ENCODE measurements at regions not wholly inside any gene's neighbourhood (a gene's known extent, or its start where the extent isn't known, plus 50 kb on each side); places are given as distances from the start of the nearest gene placed in this dataset.

DNA sequence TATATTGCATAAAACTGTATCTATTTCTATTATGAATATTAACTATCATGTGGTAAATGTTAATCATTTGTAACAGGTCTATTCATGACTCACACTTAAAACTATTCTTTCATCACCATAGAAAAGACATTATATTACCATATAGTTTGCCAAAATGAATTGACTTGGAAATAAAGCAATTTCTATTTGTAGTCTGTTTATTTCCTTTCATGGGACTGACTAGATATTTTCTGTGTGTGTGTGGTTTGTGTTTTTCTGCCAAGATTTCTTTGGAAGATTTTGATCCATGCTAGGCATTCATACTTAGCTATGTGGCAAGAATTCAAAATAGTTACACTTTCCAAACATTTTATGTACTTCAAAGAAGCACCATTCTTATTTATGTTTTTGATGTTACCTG, 522.5 kb upstream of the AGTR1 start:
- Mint-ChIP-seq H3K9me3 (ENCODE audit: unreplicated experiment) (no peaks in the 10 kb centered on the region), H3K36me3 (ENCODE audit: insufficient read depth, unreplicated experiment) (no peaks in the 10 kb centered on the region), H3K27ac (ENCODE audit: low read depth, unreplicated experiment) (no peak overlapping the region), H3K4me3 (ENCODE audit: unreplicated experiment) (no peak overlapping the region), H3K4me1 (ENCODE audit: insufficient read depth, unreplicated experiment) (no peaks in the 10 kb centered on the region), H3K27me3 (ENCODE audit: insufficient read depth, unreplicated experiment) (peaks cover 32% of the 10 kb centered on the region)
- intact Hi-C loops (cut with micrococcal nuclease) = no loop called here
- no peak for DNase-seq (ENCODE audit: unreplicated experiment)
- no TSS peak for BruUV-seq (replicated peaks)
- POLR2A ChIA-PET = no interaction called here
- CTCF ChIA-PET = no interaction called here
- TF ChIP-seq, protein P1, sequence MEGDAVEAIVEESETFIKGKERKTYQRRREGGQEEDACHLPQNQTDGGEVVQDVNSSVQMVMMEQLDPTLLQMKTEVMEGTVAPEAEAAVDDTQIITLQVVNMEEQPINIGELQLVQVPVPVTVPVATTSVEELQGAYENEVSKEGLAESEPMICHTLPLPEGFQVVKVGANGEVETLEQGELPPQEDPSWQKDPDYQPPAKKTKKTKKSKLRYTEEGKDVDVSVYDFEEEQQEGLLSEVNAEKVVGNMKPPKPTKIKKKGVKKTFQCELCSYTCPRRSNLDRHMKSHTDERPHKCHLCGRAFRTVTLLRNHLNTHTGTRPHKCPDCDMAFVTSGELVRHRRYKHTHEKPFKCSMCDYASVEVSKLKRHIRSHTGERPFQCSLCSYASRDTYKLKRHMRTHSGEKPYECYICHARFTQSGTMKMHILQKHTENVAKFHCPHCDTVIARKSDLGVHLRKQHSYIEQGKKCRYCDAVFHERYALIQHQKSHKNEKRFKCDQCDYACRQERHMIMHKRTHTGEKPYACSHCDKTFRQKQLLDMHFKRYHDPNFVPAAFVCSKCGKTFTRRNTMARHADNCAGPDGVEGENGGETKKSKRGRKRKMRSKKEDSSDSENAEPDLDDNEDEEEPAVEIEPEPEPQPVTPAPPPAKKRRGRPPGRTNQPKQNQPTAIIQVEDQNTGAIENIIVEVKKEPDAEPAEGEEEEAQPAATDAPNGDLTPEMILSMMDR (IDR thresholded peaks at IDR 0.05; ENCODE audit: unreplicated experiment) = no peak

DNA sequence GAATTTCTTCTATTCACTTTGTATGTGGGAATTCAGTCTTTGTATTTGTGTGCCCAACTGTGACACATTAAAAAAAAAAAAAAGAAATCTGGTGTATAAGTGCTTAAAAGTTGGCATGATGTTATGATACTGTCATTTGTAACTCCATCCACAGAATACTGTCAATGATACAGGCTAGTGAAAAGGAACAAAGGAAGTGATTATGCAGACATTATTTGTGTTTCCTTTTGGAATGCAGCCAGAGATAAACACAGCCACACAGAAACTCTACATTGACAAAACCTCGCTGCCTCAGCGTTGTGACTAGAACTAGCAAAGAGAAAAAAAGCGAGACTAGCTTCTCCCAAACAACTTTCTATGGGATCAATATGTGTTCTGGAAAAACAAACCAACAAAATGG, 519.2 kb upstream of the AGTR1 start:
- no TSS peak for BruUV-seq (replicated peaks)
- peaks cover 23% of the 10 kb centered on the region for H3K27me3 Mint-ChIP-seq (ENCODE audit: insufficient read depth, unreplicated experiment)
- H3K9me3 Mint-ChIP-seq (ENCODE audit: unreplicated experiment) = no peaks in the 10 kb centered on the region
- intact Hi-C loops (cut with micrococcal nuclease) = no loop called here
- H3K4me1 Mint-ChIP-seq (ENCODE audit: insufficient read depth, unreplicated experiment) = no peaks in the 10 kb centered on the region
- DNase-seq (ENCODE audit: unreplicated experiment) = no peak
- no peak overlapping the region for H3K4me3 Mint-ChIP-seq (ENCODE audit: unreplicated experiment)
- CTCF ChIA-PET = interaction anchor here (1.0 kb wide), 1 partner anchor 651 kb away, joined by 3 read pairs; no protein-coding TSS in a partner anchor
- POLR2A ChIA-PET = no interaction called here
- H3K27ac Mint-ChIP-seq (ENCODE audit: low read depth, unreplicated experiment) = no peak overlapping the region
- TF ChIP-seq, protein P1 (IDR thresholded peaks at IDR 0.05; ENCODE audit: unreplicated experiment) = no peak
- no peaks in the 10 kb centered on the region for H3K36me3 Mint-ChIP-seq (ENCODE audit: insufficient read depth, unreplicated experiment)

DNA sequence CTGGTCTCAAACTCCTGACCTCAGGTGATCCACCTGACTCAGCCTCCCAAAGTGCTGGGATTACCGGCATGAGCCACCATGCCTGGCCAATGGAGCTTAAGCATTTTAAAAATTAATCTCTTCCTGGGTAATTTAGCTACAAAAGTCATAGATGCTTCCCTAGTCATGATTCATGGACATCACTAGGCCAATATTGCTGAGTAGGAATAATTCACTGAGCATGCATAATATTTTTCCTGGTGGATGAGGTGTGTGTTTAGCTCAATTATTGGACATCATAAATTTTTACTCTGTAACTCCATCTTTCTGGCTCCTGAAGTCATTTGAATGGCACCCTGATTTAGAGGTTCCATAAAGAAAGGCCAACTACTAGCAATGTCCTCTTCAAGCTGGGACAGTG, 512.9 kb upstream of the AGTR1 start:
- TF ChIP-seq, protein P1 (IDR thresholded peaks at IDR 0.05; ENCODE audit: unreplicated experiment) = no peak
- no peak overlapping the region for H3K27ac Mint-ChIP-seq (ENCODE audit: low read depth, unreplicated experiment)
- no TSS peak for BruUV-seq (replicated peaks)

DNA sequence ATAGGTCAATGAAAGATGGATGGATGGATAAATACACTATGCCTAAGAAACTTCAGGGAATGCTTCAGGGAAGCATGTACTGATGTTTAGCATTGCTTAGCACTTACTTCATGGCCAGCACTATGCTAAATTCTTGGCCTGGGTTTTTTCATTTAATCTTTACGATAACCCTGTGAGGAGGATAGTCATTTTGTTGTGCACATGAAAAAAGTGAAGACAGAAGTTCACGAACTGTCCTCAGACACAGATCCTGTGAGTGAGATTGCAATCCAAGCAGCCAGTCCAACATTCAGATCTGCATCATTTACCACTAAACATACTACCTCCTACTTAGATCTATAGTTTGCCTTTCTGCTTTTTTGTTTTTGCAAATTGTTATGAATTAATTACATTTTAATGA, 510.8 kb upstream of the AGTR1 start:
- DNase-seq (ENCODE audit: unreplicated experiment) = no peak
- Mint-ChIP-seq H3K4me1 (ENCODE audit: insufficient read depth, unreplicated experiment) (no peaks in the 10 kb centered on the region), H3K36me3 (ENCODE audit: insufficient read depth, unreplicated experiment) (no peaks in the 10 kb centered on the region), H3K9me3 (ENCODE audit: unreplicated experiment) (no peaks in the 10 kb centered on the region), H3K27me3 (ENCODE audit: insufficient read depth, unreplicated experiment) (peaks cover 10% of the 10 kb centered on the region), H3K27ac (ENCODE audit: low read depth, unreplicated experiment) (no peak overlapping the region), H3K4me3 (ENCODE audit: unreplicated experiment) (no peak overlapping the region)
- CTCF ChIA-PET = no interaction called here
- intact Hi-C loops (cut with micrococcal nuclease) = no loop called here
- no TSS peak for BruUV-seq (replicated peaks)
- TF ChIP-seq, protein P1 (IDR thresholded peaks at IDR 0.05; ENCODE audit: unreplicated experiment) = no peak
- POLR2A ChIA-PET = no interaction called here

More for the DNA sequence above, 512.9 kb upstream of the AGTR1 start:
- DNase-seq (ENCODE audit: unreplicated experiment) = no peak
- Mint-ChIP-seq H3K27me3 (ENCODE audit: insufficient read depth, unreplicated experiment) (no peaks in the 10 kb centered on the region), H3K4me3 (ENCODE audit: unreplicated experiment) (no peak overlapping the region), H3K36me3 (ENCODE audit: insufficient read depth, unreplicated experiment) (no peaks in the 10 kb centered on the region), H3K9me3 (ENCODE audit: unreplicated experiment) (no peaks in the 10 kb centered on the region), H3K4me1 (ENCODE audit: insufficient read depth, unreplicated experiment) (no peaks in the 10 kb centered on the region)
- ChIA-PET CTCF (no interaction called here), POLR2A (no interaction called here)
- intact Hi-C loops (cut with micrococcal nuclease) = no loop called here
